ENCODE measurements at regions not wholly inside any gene's neighbourhood (a gene's known extent, or its start where the extent isn't known, plus 50 kb on each side); places are given as distances from the start of the nearest gene placed in this dataset.

GRCh38 chr2:120881981-120882788, 146.5 kb downstream of the GLI2 start:
- DNase-seq (ENCODE audit: low spot score): no peak

DNA sequence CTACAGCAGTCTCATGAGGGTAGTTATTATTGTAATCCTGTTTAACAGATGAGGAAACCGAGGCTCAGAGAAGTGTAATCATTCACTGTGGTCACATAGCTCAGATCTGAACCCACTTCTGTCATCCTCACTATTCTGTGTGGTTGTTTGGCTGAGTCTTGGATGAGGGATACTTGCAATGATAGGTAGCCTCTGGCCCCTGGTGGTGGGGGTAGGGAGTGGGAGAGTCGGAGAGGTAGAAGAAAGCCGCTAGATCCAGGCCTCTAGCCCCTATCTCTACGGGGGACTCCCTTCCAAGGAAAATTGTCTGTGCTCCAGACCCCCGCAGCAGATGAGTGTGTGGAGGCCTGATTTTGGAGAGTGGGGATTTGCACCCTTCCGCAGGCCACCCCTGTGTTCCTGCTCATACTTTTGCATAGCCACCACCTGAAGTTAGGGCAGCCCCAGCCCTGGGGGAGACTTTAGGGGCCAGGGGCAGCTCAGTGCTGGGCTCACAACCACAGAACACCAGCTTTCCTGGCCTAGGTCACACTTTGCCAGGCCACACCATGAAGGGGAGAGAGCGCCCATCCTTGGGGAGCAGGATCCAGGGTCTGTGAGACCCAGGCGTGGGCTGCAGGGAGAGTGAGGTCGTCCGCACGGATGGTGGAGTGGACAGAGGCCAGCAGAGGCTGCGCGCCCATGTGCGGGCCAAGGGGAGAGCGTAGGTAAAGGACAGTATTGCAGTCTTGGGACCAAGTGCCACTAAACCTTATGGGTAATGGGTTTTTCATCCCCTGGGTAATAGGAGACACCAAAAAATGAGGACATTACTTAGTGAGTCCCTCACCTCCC, 148.2 kb downstream of the GLI2 start:
- no peak for DNase-seq (ENCODE audit: low spot score)

DNA sequence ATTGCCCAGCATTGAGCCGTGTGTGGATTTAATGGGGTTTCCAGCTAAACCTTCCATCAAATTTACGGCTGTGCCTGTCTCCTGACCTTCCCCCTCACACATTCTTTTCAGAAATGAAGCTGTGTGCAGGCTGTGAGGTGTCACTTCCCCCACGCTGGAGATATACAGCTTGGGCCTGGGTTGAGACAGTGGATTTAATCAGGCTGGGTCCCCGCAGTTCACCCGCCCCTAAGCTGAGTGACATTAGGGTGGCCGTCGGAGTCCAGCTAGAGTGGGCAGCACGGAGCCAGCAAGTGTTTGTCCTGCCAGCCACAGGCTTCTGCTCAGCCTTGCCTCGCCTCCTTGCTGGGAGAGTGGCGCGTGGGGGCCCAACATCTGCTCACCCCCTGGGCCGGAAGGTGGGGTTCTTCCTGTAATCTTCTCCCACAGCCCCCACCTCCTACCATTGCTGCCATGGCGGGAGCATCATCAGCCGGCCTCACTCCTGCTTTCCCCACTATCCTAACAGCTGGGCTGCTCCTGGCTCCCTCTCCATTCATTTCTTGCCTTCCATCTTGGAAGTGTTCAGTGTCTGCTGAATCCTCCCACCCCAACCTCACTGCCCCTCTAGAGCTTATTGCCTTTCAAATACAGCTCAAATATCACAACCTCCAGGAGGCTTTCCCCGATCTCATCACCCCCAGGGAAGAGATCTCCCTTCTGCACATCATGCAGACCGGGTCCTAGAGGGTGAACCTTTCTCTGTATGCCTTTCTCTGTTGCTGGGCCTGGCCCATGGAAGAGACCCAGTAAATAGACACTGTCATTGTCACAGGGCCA, 149.0 kb downstream of the GLI2 start:
- DNase-seq (ENCODE audit: low spot score): no peak

DNA sequence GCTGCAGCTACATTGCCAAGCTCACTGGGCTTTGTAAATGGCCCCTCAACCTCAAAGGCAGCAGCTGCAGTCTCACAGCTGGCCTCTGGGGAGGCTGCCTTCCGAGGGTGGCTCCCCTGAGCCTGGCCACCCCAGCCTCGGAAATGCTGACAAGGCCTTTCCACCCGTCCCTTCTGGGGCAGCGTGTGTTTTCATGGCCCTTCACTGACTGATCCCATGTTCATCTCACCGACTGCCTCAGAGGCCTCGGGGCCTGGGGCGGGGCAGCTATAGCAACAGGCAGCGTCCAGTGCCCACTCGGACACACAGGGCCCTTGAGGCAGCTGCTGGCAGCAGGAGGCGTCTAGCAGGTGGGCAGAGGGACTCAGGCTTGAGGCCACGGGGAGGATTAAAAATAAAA, 149.7 kb downstream of the GLI2 start:
- no peak for DNase-seq (ENCODE audit: low spot score)

GRCh38 chr2:120885749-120886148, 150.1 kb downstream of the GLI2 start:
- DNase-seq (ENCODE audit: low spot score): no peak

DNA sequence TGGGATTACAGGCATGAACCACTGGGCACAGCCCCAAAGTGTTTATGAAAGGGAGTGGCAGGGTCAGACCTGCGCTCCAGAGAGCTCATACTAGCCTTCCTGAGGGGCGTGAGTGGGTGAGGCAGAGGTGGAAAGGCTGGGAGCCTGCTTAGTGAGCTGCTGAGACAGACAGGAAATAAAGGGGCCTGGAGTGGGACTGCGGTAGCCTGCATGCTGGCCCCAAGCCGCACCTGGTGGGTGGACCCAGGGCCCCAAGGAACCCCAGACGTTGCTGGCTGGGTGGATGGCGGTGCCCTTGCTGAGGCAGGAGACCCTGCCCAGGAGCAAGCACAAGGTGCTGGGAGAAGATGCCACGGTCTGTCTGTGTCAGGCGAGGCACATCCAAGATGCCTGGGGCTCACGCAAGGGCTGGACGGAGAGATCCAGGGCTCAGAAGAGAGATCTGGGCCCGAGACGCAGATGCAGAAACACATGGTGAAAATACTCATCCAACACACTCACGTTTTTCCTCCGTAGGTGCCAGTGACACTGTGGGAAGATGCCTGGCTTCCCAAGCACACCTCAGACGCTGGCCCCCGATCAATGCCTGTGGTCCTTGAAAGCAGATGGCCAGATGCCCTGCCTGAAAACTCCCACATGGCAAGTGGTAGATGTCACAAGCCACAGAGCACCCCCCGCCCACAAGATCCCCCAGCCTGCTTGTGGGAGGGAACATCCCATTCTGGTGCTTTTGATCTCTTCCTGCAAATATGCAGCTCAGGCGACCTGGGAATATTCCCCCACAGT, 151.1 kb downstream of the GLI2 start:
- no peak for DNase-seq (ENCODE audit: low spot score)

- no peak for DNase-seq (ENCODE audit: low spot score)
These were observed 151.6 kb downstream of the GLI2 start for GRCh38 chr2:120887320-120887697.

DNA sequence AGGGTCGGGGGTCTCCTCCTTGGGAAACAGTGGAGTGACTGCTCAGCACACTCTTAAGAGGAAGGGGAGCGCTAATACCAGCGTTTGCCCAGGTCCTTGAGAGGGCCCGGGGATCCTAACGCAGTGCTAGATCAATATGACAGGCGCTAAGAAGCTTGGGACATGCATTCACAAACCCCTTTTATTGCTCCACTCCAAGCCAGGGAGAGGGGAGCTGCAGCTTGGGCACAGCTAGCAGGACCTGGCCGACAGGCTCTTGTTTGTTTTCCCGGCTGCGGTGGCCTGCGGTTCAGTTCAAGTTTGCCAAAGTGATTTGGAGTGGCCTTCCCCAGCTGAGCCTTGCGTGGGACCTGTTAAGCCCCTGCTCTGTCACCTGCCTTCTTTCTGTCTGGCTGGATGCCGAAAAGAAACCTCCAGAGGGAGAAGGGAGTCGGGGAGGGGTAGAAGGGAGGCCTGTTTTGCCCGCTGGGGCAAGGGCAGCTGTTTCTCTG, 152.1 kb downstream of the GLI2 start:
- no peak for DNase-seq (ENCODE audit: low spot score)

DNA sequence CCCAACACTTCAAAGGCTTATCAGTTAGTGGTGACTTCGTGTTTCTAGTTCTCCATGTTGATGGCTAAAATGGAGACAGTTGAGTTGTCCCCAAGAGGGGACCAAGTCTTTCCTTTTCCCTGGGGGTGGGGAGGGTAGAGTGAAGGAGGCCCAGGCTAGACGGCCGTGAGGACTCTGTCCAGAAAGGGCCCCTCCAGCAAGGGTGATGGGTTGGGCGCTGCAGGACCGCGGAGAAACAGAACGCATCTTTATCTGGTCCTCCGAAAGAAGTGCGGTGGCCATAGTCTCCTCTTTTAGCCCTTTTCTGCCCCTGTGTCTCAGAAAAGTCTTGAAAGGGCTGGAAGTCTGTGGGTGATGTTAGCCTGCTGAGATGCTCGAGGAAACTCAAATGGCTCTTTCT, 153.2 kb downstream of the GLI2 start:
- no peak for DNase-seq (ENCODE audit: low spot score)

GRCh38 chr2:120889936-120890335, 154.3 kb downstream of the GLI2 start:
- DNase-seq (ENCODE audit: low spot score): no peak

DNA sequence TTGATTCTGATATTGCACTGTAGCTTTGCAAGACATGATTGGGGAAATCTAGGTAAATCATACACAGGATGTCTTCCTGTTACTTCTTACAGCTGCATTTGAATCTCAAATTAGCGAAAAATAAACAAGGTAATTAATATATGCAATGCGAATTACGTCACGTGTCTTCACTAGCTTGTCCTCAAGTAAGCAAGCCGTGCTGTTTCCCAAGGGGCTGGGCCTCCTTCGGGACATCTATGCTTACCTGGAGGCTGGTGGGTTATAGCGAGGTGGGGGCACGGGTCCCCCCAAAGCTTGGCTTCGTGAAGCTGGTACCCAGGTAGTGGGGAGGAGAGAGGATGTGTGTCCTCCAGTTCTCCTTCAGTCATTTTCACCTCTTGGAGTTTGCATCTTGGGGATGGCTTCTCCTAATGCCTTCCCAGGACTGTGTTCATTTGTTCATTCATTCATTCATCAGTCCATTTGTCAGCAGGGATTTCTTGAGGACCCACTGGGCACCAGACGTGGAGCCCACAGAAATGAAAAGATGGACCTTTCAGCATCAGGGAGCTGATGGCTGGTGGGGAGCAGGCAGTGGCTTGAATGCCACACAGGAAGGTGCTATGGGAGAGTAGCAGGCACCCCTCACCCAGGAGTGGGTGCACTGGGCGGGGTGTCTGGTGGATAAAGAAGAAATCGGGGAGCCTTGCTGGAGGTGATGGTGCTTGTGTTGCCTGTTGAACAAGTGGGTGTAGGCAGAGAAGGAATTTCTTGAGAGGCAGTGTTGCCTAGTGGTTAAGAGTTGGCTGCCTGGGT, 155.1 kb downstream of the GLI2 start:
- no peak for DNase-seq (ENCODE audit: low spot score)

DNA sequence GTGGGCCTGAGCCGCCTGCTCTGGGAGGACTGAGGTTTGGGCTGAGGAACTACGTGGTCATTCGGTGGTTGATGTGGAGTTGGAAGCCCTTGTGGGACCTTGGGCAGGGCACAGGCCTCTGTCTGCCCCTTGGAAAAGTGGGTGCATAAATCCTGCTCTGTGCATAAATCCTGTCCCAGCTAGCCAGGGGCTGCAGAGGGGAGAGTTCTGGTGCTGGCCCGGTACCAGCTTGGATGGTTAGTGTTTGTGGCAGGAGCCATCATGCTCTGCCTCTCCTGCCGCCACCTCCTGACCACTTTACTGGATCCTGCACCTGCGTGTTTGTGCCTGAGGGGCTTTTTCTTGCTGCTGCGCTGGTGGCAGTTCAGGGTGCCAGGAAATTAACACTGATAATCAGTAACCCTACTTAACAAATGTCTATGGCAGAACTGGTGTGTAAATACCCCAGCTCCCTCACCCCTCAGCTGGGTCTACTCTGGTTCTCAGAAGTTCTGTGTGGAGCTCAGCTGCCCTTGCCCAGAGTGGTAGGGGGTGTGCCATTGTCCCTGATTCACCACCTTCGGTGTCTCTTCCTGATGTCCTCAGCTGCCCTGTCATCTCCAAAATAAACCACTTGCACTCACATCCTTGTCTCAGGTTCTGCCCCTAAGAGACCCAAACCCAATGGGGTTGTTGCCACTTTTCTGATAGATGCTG, 156.8 kb downstream of the GLI2 start:
- no peak for DNase-seq (ENCODE audit: low spot score)

DNA sequence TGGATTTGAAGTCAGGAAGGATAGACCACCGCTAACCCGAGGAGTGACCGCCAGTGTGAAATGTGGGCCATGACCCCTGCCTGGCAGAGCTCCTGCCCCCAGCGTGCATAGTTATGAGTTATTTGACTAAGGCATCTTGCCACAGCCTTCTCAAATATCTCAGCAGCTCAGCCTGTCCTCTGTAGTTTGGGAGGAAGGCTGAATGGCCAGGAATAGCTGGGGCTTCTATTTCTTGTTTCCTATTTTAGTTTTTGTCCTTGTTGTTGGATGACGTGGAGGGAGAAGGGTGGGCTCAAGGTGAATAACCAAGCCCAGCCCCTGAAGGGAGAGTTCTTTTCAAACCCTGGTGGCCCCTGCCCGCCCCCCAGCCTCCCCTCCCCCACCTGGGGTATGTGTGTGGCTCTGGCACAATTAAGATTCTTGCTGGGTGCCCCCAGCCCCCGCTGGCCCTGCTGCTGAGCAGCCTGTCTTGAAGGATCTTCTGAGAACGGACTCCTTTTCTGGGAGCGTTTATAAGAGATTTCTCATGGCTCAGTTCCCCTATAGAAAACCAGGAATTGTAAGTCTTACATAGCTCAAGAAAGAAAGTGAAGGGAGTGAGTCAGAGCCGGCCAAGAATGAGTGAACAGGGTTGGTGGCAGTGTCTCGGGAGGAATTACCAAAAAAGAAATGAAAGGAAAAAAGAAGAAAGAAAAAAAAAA, 157.4 kb downstream of the GLI2 start:
- DNase-seq (ENCODE audit: low spot score): peak; percentile 70

DNA sequence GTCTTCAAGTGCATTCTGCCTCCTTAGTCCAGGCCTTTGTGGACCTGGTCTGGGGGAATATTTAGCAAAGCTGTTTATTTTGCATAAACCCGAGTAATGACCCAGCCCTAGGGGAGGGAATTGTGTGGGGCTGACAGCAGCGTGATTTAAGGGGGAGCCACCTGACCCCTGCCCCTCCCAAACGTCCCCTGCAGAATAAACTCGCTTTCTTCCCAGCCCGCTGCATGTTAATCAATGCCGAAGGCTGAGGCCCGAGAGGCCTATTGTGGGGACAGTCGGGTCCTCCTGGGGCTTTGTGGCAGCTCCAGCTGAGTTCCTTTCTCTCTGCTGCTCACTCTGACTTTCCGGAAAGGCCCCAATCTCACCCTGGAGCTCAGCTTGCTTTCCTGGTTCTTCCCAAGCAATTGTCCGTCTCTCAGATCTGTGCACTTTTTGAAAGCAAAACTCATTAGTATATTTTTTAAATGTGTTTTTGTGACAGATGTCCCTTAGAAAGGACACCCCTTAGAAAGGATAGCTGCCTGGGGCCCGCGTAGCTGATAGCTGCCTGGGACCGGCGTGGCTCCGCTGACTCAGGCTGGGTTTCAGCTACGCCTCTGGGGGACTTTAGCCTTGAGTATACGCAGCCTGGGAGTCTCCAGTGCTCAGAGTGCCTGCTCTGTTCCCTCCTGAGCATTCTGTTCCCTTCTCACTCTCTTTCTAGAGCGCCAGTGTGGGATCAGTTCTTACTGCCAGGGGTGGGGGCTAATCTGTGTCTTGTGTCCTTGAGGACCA, 158.3 kb downstream of the GLI2 start:
- no peak for DNase-seq (ENCODE audit: low spot score)

DNA sequence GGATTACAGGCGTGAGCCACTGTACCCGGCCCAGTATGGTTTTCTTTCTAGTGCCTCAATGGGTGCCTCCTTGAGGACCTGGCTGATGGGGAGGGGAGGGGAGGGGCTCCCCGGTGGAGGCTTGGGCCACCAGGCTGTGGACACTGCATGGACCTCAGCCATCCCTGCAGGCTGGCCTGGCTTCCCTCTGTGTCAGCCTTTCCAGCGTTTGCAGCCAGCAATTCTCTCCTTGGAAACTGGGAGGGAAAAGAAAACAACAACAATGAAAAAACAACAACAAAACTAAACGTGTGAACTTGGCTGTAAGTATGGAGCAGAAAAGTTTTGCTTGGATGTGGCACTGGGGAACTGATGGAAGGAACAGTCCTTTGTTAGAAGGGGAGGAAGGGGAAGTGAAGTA, 159.3 kb downstream of the GLI2 start:
- DNase-seq (ENCODE audit: low spot score): no peak

- no peak for DNase-seq (ENCODE audit: low spot score)
These were observed 160.5 kb downstream of the GLI2 start for GRCh38 chr2:120896126-120896525.

DNA sequence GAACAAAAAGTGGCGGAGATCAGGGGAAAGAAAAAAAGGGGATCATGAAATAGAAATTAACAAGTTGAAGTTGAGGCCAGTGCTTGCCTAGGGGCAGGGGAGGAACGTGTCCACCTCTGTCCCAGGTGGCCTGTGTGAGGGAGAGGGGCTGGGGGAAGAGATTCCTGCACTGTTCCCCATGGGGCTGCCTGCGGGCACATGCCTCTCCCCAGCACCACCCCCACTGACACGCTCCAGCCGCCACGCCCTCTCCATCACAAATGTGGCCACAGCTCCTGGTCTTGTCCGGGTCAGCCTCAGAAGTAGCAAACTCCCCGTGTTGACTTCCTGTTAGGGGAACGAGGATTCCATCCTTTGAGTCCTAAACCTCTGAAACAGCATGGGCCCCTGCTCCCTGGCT, 161.2 kb downstream of the GLI2 start:
- DNase-seq (ENCODE audit: low spot score): no peak

- no peak for DNase-seq (ENCODE audit: low spot score)
These were observed 161.7 kb downstream of the GLI2 start for GRCh38 chr2:120897399-120897798.

DNA sequence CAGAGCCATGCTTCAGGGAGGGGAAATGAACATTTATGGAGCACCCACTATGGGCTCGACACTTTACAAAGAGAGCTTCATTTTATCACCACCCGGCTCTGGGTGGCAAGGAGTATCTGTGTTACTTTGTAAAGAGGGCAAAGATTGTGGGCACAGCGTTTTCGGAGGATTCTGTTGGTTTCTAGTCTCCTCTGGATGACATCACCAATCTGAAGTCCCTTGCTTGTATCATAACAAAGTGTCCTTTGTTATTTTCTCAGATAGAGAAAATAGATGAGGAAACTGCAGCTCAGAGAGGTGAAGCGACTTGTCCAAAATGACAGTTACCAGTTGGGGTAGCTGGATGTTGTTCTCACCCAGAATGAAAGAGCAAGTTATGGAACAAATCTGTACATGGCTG, 162.8 kb downstream of the GLI2 start:
- no peak for DNase-seq (ENCODE audit: low spot score)

Measured in GM03348 (cell line).